ENCODE measurements at regions not wholly inside any gene's neighbourhood (a gene's known extent, or its start where the extent isn't known, plus 50 kb on each side); places are given as distances from the start of the nearest gene placed in this dataset.

GRCh38 chr1:224874775-224875174 lies 54.7 kb upstream of the DNAH14 start:
- WGBS, result 23% methylated on average over 7 of the region's 7 CpGs
- Histone ChIP-seq H3K4me1 (ENCODE audit: control insufficient read depth in 4 of 4, insufficient read depth in 4 of 4, low read length in 3 of 4) (peaks cover 3 to 24% (median 15%) of the 10 kb centered on the region in 4 donors), H3K36me3 (ENCODE audit: control insufficient read depth in 4 of 4, insufficient read depth in 3 of 4, low read depth in 1 of 4, low read length in 3 of 4) (no peaks in the 10 kb centered on the region), H3K9ac (ENCODE audit: low read depth in 1 of 2, low read length in 2 of 2) (no peak overlapping the region), H3K27ac (ENCODE audit: low read depth in 1 of 2, low read length in 2 of 2) (peak overlapping the region in 1 of 2 donors; percentile 39), H3K9me3 (ENCODE audit: control insufficient read depth in 4 of 4, low read length in 3 of 4) (no peaks in the 10 kb centered on the region), H3K27me3 (ENCODE audit: control insufficient read depth in 4 of 4, insufficient read depth in 4 of 4, low read length in 3 of 4) (no peaks in the 10 kb centered on the region), H3K4me3 (ENCODE audit: low read depth in 1 of 3, low read length in 3 of 3) (no peak overlapping the region)
- TF ChIP-seq FOXA2 (IDR thresholded peaks at IDR 0.05) (no peak), JUND (IDR thresholded peaks at IDR 0.05) (no peak), RXRA (IDR thresholded peaks at IDR 0.05) (no peak), ATF3 (IDR thresholded peaks at IDR 0.05) (no peak), GABPA (IDR thresholded peaks at IDR 0.05 in 1 of 2, conservative IDR thresholded peaks at IDR 0.05 in 1 of 2) (no peak), NR2F2 (IDR thresholded peaks at IDR 0.05) (no peak), MAX (IDR thresholded peaks at IDR 0.05) (no peak), SP1 (IDR thresholded peaks at IDR 0.05) (no peak), TAF1 (conservative IDR thresholded peaks at IDR 0.05) (no peak), ZBTB33 (IDR thresholded peaks at IDR 0.05) (no peak)
- TF ChIP-seq, protein P1, sequence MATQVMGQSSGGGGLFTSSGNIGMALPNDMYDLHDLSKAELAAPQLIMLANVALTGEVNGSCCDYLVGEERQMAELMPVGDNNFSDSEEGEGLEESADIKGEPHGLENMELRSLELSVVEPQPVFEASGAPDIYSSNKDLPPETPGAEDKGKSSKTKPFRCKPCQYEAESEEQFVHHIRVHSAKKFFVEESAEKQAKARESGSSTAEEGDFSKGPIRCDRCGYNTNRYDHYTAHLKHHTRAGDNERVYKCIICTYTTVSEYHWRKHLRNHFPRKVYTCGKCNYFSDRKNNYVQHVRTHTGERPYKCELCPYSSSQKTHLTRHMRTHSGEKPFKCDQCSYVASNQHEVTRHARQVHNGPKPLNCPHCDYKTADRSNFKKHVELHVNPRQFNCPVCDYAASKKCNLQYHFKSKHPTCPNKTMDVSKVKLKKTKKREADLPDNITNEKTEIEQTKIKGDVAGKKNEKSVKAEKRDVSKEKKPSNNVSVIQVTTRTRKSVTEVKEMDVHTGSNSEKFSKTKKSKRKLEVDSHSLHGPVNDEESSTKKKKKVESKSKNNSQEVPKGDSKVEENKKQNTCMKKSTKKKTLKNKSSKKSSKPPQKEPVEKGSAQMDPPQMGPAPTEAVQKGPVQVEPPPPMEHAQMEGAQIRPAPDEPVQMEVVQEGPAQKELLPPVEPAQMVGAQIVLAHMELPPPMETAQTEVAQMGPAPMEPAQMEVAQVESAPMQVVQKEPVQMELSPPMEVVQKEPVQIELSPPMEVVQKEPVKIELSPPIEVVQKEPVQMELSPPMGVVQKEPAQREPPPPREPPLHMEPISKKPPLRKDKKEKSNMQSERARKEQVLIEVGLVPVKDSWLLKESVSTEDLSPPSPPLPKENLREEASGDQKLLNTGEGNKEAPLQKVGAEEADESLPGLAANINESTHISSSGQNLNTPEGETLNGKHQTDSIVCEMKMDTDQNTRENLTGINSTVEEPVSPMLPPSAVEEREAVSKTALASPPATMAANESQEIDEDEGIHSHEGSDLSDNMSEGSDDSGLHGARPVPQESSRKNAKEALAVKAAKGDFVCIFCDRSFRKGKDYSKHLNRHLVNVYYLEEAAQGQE (IDR thresholded peaks at IDR 0.05), result no peak
- DNase-seq (ENCODE audit: low spot score), result no peak

DNA sequence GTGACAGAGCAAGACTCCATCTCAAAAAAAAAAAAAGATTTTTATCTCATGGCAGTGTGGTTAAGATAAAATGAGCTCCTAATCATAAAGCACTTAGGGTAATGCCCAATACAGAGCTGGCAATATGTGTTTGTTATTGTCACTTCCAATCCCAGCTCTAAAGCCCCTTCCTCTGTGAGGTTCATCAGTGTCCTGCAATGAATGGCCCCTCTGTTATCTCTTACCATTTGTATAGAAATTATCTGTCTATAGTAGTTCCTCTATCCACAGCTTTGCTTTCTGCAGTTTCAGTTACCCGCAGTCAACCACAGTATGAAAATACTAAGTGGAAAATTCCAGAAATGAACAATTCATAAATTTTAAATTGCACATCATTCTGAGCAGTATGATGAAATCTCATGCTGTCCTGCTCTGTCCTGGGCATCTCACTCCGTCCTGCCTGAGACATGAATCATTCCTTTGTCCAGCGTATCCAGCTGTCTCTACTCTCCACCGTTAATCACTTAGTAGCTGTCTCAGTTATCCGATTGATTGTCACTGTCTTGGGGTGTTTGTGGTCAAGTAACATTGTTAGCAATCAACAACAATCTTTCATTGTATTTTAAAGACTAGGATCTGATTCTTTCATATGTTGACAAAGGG lies 50.2 kb upstream of the DNAH14 start:
- no peak for DNase-seq (ENCODE audit: low spot score)
- Histone ChIP-seq H3K36me3 (ENCODE audit: control insufficient read depth in 4 of 4, insufficient read depth in 3 of 4, low read depth in 1 of 4, low read length in 3 of 4) (no peaks in the 10 kb centered on the region), H3K27me3 (ENCODE audit: control insufficient read depth in 4 of 4, insufficient read depth in 4 of 4, low read length in 3 of 4) (no peaks in the 10 kb centered on the region), H3K27ac (ENCODE audit: low read depth in 1 of 2, low read length in 2 of 2) (no peak overlapping the region), H3K4me1 (ENCODE audit: control insufficient read depth in 4 of 4, insufficient read depth in 4 of 4, low read length in 3 of 4) (peaks cover 3 to 15% (median 13%) of the 10 kb centered on the region in 4 donors), H3K4me3 (ENCODE audit: low read depth in 1 of 3, low read length in 3 of 3) (no peak overlapping the region), H3K9me3 (ENCODE audit: control insufficient read depth in 4 of 4, low read length in 3 of 4) (no peaks in the 10 kb centered on the region), H3K9ac (ENCODE audit: low read depth in 1 of 2, low read length in 2 of 2) (no peak overlapping the region)
- 81% methylated on average over 5 of the region's 5 CpGs for WGBS
- TF ChIP-seq HNF4A (conservative IDR thresholded peaks at IDR 0.05) (no peak), TAF1 (conservative IDR thresholded peaks at IDR 0.05) (no peak), EGR1 (IDR thresholded peaks at IDR 0.05; ENCODE audit: low read depth in 2 of 2) (no peak), YY1 (IDR thresholded peaks at IDR 0.05) (no peak), HNF4G (IDR thresholded peaks at IDR 0.05) (no peak), JUND (IDR thresholded peaks at IDR 0.05) (no peak), GABPA (IDR thresholded peaks at IDR 0.05 in 1 of 2, conservative IDR thresholded peaks at IDR 0.05 in 1 of 2) (no peak), FOXA2 (IDR thresholded peaks at IDR 0.05) (no peak), RAD21 (IDR thresholded peaks at IDR 0.05) (no peak), FOXA1 (IDR thresholded peaks at IDR 0.05) (no peak), SP1 (IDR thresholded peaks at IDR 0.05) (no peak)

Data from liver (tissue), 7 donors.